SK-N-SH (cell line): ENCODE measurements at regions not wholly inside any gene's neighbourhood (a gene's known extent, or its start where the extent isn't known, plus 50 kb on each side); places are given as distances from the start of the nearest gene placed in this dataset.

Experiments
- CTCF ChIA-PET: fragments of 300-600, 350-600 bp; formaldehyde crosslinking; extraction: SDS; loops from one replicate; lab custom pipeline; 2021; lab: Yijun Ruan, JAX
- POLR2A ChIA-PET: fragments of 350-600 bp; sonication (Branson Sonifier 250); formaldehyde crosslinking; extraction: SDS; loops from one replicate; lab custom pipeline; 2020; ENCODE audit warnings: antibody characterized with exemption, inconsistent platforms; lab: Yijun Ruan, JAX
- DNase-seq: peaks from one replicate; pipeline ENCODE4 v3.0.0; 2012
- H2AFZ ChIP-seq: fragments of 200-600 bp; sonication (generic); 2 replicates; pipeline ENCODE4 v1.8.1; 2016; ENCODE audit warnings: antibody characterized with exemption, mild to moderate bottlenecking, low read depth
- H3F3A ChIP-seq: fragments of 200-600 bp; sonication (generic); replicated peaks from 2 replicates; pipeline ENCODE3; 2016; ENCODE audit warnings: antibody characterized with exemption, mild to moderate bottlenecking; ENCODE audit not compliant: insufficient read depth
- H3K27ac ChIP-seq, 2 experiments: fragments of 200-500 bp in 1 of 2; fragments of 200-600 bp in 1 of 2; sonication (Bioruptor generic) in 1 of 2; sonication (generic), shearing (Covaris generic) in 1 of 2; 2 replicates each; pipeline versions ENCODE4 v1.5.1 to v1.6.1; 2014 to 2016; ENCODE audit warnings: low read depth in 2 of 2, inconsistent platforms in 1 of 2, low read length in 1 of 2, mild to moderate bottlenecking in 1 of 2, mixed read lengths in 1 of 2
- H3K27me3 ChIP-seq: fragments of 200-600 bp; sonication (generic), shearing (Covaris generic); 2 replicates; pipeline ENCODE4 v1.6.1; 2016; ENCODE audit warnings: mixed run types; ENCODE audit not compliant: insufficient read depth
- H3K36me3 ChIP-seq, 2 experiments: fragments of 200-500 bp in 1 of 2; fragments of 200-600 bp in 1 of 2; sonication (Bioruptor generic) in 1 of 2; sonication (generic) in 1 of 2; replicated peaks in 1 of 2; 2 replicates each; pipeline versions ENCODE3 to v1.5.1; 2014 to 2016; ENCODE audit warnings: low read length in 1 of 2, mild to moderate bottlenecking in 1 of 2; ENCODE audit not compliant: insufficient read depth in 2 of 2, control insufficient read depth in 1 of 2
- H3K4me1 ChIP-seq, 2 experiments: fragments of 200-500 bp in 1 of 2; fragments of 200-600 bp in 1 of 2; sonication (Bioruptor generic) in 1 of 2; sonication (generic), shearing (Covaris generic) in 1 of 2; 2 replicates each; pipeline versions ENCODE4 v1.5.1 to v1.6.1; 2014 to 2016; ENCODE audit warnings: low read depth in 1 of 2, low read length in 1 of 2, mixed run types in 1 of 2; ENCODE audit not compliant: insufficient read depth in 2 of 2, control insufficient read depth in 1 of 2
- H3K4me2 ChIP-seq: fragments of 200-600 bp; sonication (generic), shearing (Covaris generic); 2 replicates; pipeline ENCODE4 v1.6.1; 2017; ENCODE audit warnings: mixed run types
- H3K4me3 ChIP-seq, 2 experiments: fragments of 200-500 bp in 1 of 2; fragments of 200-600 bp in 1 of 2; sonication (Bioruptor generic) in 1 of 2; sonication (generic), shearing (Covaris generic) in 1 of 2; 2 replicates each; pipeline versions ENCODE4 v1.5.1 to v1.8.1; 2014 to 2016; ENCODE audit warnings: low read depth in 2 of 2, inconsistent platforms in 1 of 2, low read length in 1 of 2, mild to moderate bottlenecking in 1 of 2, mixed read lengths in 1 of 2, moderate library complexity in 1 of 2
- H3K79me2 ChIP-seq: fragments of 200-600 bp; sonication (generic); 2 replicates; pipeline ENCODE4 v1.8.1; 2017; ENCODE audit warnings: mild to moderate bottlenecking; ENCODE audit not compliant: insufficient read depth
- H3K9ac ChIP-seq: fragments of 200-600 bp; sonication (generic); 2 replicates; pipeline ENCODE4 v1.6.1; 2017; ENCODE audit warnings: mixed run types
- H3K9me2 ChIP-seq: fragments of 200-600 bp; sonication (generic); 2 replicates; pipeline ENCODE4 v1.6.1; 2017; ENCODE audit warnings: mixed run types
- H3K9me3 ChIP-seq: fragments of 200-600 bp; sonication (generic); 2 replicates; pipeline ENCODE4 v1.6.1; 2017; ENCODE audit warnings: mixed run types, mild to moderate bottlenecking, moderate library complexity
- H4K20me1 ChIP-seq: fragments of 200-600 bp; sonication (generic); 2 replicates; pipeline ENCODE4 v1.6.1; 2017; ENCODE audit warnings: mild to moderate bottlenecking, mixed run types; ENCODE audit not compliant: insufficient read depth
- ELF1 ChIP-seq: IDR thresholded peaks from 2 replicates; pipeline ENCODE4 v1.4.0; 2012
- FOSL2 ChIP-seq: IDR thresholded peaks from 2 replicates; pipeline ENCODE4 v1.4.0; 2012; ENCODE audit warnings: low read depth, mild to moderate bottlenecking, moderate library complexity, borderline replicate concordance
- FOXM1 ChIP-seq: IDR thresholded peaks from 2 replicates; pipeline ENCODE4 v1.4.0; 2012; ENCODE audit warnings: low read depth, mild to moderate bottlenecking
- GABPA ChIP-seq: IDR thresholded peaks from 2 replicates; pipeline ENCODE4 v1.4.0; 2012; ENCODE audit warnings: low read depth, mild to moderate bottlenecking
- MEF2A ChIP-seq: IDR thresholded peaks from 2 replicates; pipeline ENCODE4 v1.4.0; 2012; ENCODE audit warnings: low read depth, borderline replicate concordance
- MXI1 ChIP-seq: IDR thresholded peaks from 2 replicates; pipeline ENCODE4 v1.6.1; 2012; ENCODE audit warnings: mild to moderate bottlenecking, low read depth, low read length, improper control_type of control experiment
- NFIC ChIP-seq: IDR thresholded peaks from 2 replicates; pipeline ENCODE4 v1.4.0; 2012; ENCODE audit warnings: borderline replicate concordance
- NRF1 ChIP-seq: IDR thresholded peaks from 2 replicates; pipeline ENCODE4 v1.6.1; 2012; ENCODE audit warnings: low read depth, mild to moderate bottlenecking, low read length
- POLR2AphosphoS5 ChIP-seq: IDR thresholded peaks from 2 replicates; pipeline ENCODE4 v1.6.1; 2012; ENCODE audit warnings: low read depth, low read length
- RAD21 ChIP-seq: IDR thresholded peaks from 2 replicates; pipeline ENCODE4 v1.6.1; 2012; ENCODE audit warnings: mild to moderate bottlenecking, low read length
- RXRA ChIP-seq: IDR thresholded peaks from 2 replicates; pipeline ENCODE4 v1.4.0; 2012; ENCODE audit warnings: low read depth, mild to moderate bottlenecking, borderline replicate concordance
- TCF12 ChIP-seq: IDR thresholded peaks from 2 replicates; pipeline ENCODE4 v1.4.0; 2012
- TEAD4 ChIP-seq: IDR thresholded peaks from 2 replicates; pipeline ENCODE4 v1.4.0; 2012; ENCODE audit warnings: mild to moderate bottlenecking, borderline replicate concordance; ENCODE audit not compliant: insufficient read depth
- YY1 ChIP-seq: IDR thresholded peaks from 2 replicates; pipeline ENCODE4 v1.4.0; 2012; ENCODE audit warnings: low read depth, mild to moderate bottlenecking
- WGBS: methylation state at CpG from one replicate; pipeline ENCODE4 v1.1.6; 2017; ENCODE audit warnings: low lambda C conversion rate; 5-methylcytosine and 5-hydroxymethylcytosine counted together
- TF ChIP-seq, protein P1 (sequence below): fragments of 150-350 bp; IDR thresholded peaks from 2 replicates; pipeline ENCODE4 v1.6.1; 2016; ENCODE audit warnings: mild to moderate bottlenecking, low read depth, low read length
- TF ChIP-seq, protein P2 (sequence below): fragments of 200-600 bp; sonication (generic); IDR thresholded peaks from 2 replicates; pipeline ENCODE4 v1.6.1; 2017; ENCODE audit warnings: antibody characterized with exemption, mild to moderate bottlenecking, moderate library complexity
- TF ChIP-seq, protein P3 (sequence below): IDR thresholded peaks from 2 replicates; pipeline ENCODE4 v1.4.0; 2012; ENCODE audit warnings: low read depth, borderline replicate concordance

DNA sequence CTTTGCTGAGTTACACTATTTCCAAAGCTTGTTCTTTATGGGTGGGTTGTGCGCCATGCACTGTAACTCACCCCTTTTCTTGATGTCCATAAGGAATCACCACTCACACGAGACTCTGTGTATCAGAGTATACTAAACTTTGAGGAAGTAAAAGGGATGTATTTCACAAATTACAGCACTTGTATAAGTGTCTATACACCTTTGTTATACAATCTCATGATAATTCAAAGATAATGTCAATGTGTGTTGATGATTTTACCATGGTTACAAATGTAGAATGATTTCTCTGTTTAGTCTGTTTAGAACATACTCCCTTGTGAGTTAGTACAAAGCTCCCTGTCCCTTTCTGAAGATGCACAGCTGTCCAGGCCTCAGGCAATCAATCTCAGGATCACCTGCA, 922.2 kb upstream of the MAP3K7 start:
- WGBS: 28% methylated on average over 2 of the region's 2 CpGs
- Histone ChIP-seq H3K9me3 (no peaks in the 10 kb centered on the region), H3K27me3 (no peaks in the 10 kb centered on the region), H3K27ac (no peak overlapping the region), H4K20me1 (no peaks in the 10 kb centered on the region), H3K4me3 (no peak overlapping the region), H3F3A (no peaks in the 10 kb centered on the region), H3K36me3 (no peaks in the 10 kb centered on the region), H3K79me2 (no peaks in the 10 kb centered on the region), H3K9ac (no peak overlapping the region), H3K4me2 (no peak overlapping the region), H3K9me2 (no peaks in the 10 kb centered on the region), H2AFZ (no peak overlapping the region), H3K4me1 (no peaks in the 10 kb centered on the region)
- ChIA-PET CTCF (no interaction called here), POLR2A (no interaction called here)
- TF ChIP-seq GABPA (no peak), ELF1 (no peak), TCF12 (no peak), YY1 (no peak), MXI1 (no peak), POLR2AphosphoS5 (no peak), RAD21 (no peak)
- TF ChIP-seq, protein P1, sequence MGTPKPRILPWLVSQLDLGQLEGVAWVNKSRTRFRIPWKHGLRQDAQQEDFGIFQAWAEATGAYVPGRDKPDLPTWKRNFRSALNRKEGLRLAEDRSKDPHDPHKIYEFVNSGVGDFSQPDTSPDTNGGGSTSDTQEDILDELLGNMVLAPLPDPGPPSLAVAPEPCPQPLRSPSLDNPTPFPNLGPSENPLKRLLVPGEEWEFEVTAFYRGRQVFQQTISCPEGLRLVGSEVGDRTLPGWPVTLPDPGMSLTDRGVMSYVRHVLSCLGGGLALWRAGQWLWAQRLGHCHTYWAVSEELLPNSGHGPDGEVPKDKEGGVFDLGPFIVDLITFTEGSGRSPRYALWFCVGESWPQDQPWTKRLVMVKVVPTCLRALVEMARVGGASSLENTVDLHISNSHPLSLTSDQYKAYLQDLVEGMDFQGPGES: no peak
- no peak for DNase-seq

DNA sequence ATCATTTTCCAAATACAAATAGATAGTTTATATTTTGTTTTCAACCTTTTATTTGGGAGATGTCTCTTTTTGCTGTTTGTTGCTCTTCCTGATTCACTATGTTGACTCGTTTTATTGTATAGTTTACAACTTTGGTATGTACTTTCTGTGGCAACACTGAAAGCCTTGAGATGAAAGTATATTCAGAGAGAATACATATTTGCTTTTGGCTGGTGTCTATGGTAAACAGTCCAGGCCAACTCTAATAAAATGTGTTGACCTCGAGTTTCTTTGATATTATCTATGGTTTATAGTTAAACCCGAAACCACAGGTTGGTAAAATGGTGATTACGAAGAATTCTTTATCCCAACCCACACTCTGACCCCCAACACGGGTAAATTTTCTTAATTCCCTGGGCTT, 919.6 kb upstream of the MAP3K7 start:
- no peak for DNase-seq
- TF ChIP-seq RAD21: no peak
- no peak for TF ChIP-seq NRF1
- TF ChIP-seq TEAD4: no peak
- no peak for TF ChIP-seq RXRA
- TF ChIP-seq, protein P2, sequence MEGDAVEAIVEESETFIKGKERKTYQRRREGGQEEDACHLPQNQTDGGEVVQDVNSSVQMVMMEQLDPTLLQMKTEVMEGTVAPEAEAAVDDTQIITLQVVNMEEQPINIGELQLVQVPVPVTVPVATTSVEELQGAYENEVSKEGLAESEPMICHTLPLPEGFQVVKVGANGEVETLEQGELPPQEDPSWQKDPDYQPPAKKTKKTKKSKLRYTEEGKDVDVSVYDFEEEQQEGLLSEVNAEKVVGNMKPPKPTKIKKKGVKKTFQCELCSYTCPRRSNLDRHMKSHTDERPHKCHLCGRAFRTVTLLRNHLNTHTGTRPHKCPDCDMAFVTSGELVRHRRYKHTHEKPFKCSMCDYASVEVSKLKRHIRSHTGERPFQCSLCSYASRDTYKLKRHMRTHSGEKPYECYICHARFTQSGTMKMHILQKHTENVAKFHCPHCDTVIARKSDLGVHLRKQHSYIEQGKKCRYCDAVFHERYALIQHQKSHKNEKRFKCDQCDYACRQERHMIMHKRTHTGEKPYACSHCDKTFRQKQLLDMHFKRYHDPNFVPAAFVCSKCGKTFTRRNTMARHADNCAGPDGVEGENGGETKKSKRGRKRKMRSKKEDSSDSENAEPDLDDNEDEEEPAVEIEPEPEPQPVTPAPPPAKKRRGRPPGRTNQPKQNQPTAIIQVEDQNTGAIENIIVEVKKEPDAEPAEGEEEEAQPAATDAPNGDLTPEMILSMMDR: no peak
- TF ChIP-seq FOSL2: no peak
- TF ChIP-seq, protein P3, sequence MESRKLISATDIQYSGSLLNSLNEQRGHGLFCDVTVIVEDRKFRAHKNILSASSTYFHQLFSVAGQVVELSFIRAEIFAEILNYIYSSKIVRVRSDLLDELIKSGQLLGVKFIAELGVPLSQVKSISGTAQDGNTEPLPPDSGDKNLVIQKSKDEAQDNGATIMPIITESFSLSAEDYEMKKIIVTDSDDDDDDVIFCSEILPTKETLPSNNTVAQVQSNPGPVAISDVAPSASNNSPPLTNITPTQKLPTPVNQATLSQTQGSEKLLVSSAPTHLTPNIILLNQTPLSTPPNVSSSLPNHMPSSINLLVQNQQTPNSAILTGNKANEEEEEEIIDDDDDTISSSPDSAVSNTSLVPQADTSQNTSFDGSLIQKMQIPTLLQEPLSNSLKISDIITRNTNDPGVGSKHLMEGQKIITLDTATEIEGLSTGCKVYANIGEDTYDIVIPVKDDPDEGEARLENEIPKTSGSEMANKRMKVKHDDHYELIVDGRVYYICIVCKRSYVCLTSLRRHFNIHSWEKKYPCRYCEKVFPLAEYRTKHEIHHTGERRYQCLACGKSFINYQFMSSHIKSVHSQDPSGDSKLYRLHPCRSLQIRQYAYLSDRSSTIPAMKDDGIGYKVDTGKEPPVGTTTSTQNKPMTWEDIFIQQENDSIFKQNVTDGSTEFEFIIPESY: no peak
- no peak for TF ChIP-seq MEF2A
- no peak for TF ChIP-seq FOXM1
- no peak for TF ChIP-seq NFIC
- no peak for TF ChIP-seq YY1
- no peak for TF ChIP-seq TCF12
- H3K36me3 ChIP-seq: no peaks in the 10 kb centered on the region
- H3K4me3 ChIP-seq: no peak overlapping the region
- ChIA-PET POLR2A (no interaction called here), CTCF (no interaction called here)
- no peaks in the 10 kb centered on the region for H3K9me3 ChIP-seq
- no peak overlapping the region for H3K4me2 ChIP-seq
- no peak overlapping the region for H3K9ac ChIP-seq
- H3K27me3 ChIP-seq: no peaks in the 10 kb centered on the region
- no peaks in the 10 kb centered on the region for H3F3A ChIP-seq
- H2AFZ ChIP-seq: no peak overlapping the region
- H3K79me2 ChIP-seq: no peaks in the 10 kb centered on the region
- 10% methylated on average over 5 of the region's 5 CpGs for WGBS
- no peaks in the 10 kb centered on the region for H3K9me2 ChIP-seq
- no peaks in the 10 kb centered on the region for H4K20me1 ChIP-seq
- no peaks in the 10 kb centered on the region for H3K4me1 ChIP-seq
- no peak overlapping the region for H3K27ac ChIP-seq
